Activated naive CD4-positive, alpha-beta T cell treated with Interleukin-2 at 50 U/mL for 16 hours (primary cell): ENCODE measurements at regions not wholly inside any gene's neighbourhood (a gene's known extent, or its start where the extent isn't known, plus 50 kb on each side); places are given as distances from the start of the nearest gene placed in this dataset.
"Not testable (repeated sequence)": the region's sequence is repeated elsewhere in the genome, so short reads cannot be mapped to it uniquely, and the experiment has no call there.

ENCODE experiments used
- DNase-seq: peaks from one replicate; pipeline ENCODE4 v3.0.0-alpha.2; 2020

GRCh38 chr6:135731116-135731515 lies 120.4 kb upstream of the PDE7B start:
- DNase-seq, result no peak

- DNase-seq, result not testable (repeated sequence)
Observed at GRCh38 chr6:135736351-135736750, 115.2 kb upstream of the PDE7B start.

GRCh38 chr6:135738636-135739035 lies 112.9 kb upstream of the PDE7B start:
- no peak for DNase-seq

GRCh38 chr6:135739288-135739687 lies 112.2 kb upstream of the PDE7B start:
- DNase-seq, result no peak

- DNase-seq, result no peak
Observed at GRCh38 chr6:135740580-135740979, 110.9 kb upstream of the PDE7B start.

GRCh38 chr6:135743476-135743875 lies 108.0 kb upstream of the PDE7B start:
- DNase-seq, result no peak

- no peak for DNase-seq
Observed at GRCh38 chr6:135748189-135748588, 103.3 kb upstream of the PDE7B start.

- DNase-seq, result no peak
Observed at GRCh38 chr6:135750081-135750480, 101.4 kb upstream of the PDE7B start.

GRCh38 chr6:135753196-135753595 lies 98.3 kb upstream of the PDE7B start:
- no peak for DNase-seq

- no peak for DNase-seq
Observed at GRCh38 chr6:135759831-135760230, 91.7 kb upstream of the PDE7B start.

GRCh38 chr6:135774006-135774405 lies 77.5 kb upstream of the PDE7B start:
- no peak for DNase-seq

GRCh38 chr6:135779213-135779612 lies 72.3 kb upstream of the PDE7B start:
- DNase-seq, result no peak

- DNase-seq, result no peak
Observed at GRCh38 chr6:135780326-135780725, 71.2 kb upstream of the PDE7B start.

GRCh38 chr6:135782546-135782945 lies 69.0 kb upstream of the PDE7B start:
- DNase-seq, result no peak

- no peak for DNase-seq
Observed at GRCh38 chr6:135784507-135784906, 67.0 kb upstream of the PDE7B start.

- no peak for DNase-seq
Observed at GRCh38 chr6:135789375-135790050, 62.0 kb upstream of the PDE7B start.

GRCh38 chr6:135791441-135791840 lies 60.1 kb upstream of the PDE7B start:
- no peak for DNase-seq

GRCh38 chr6:135796643-135797305 lies 54.7 kb upstream of the PDE7B start:
- DNase-seq, result no peak

GRCh38 chr6:135797361-135797760 lies 54.1 kb upstream of the PDE7B start:
- no peak for DNase-seq

- no peak for DNase-seq
Observed at GRCh38 chr6:135798751-135799515, 52.6 kb upstream of the PDE7B start.
